Loucy (cell line): ENCODE measurements at regions not wholly inside any gene's neighbourhood (a gene's known extent, or its start where the extent isn't known, plus 50 kb on each side); places are given as distances from the start of the nearest gene placed in this dataset.

Source experiments
- H2AFZ ChIP-seq: fragments of 200-600 bp; sonication (generic); 2 replicates; pipeline ENCODE4 v1.6.0; 2016; ENCODE audit warnings: antibody characterized with exemption, mild to moderate bottlenecking, low read length, moderate library complexity
- H3F3A ChIP-seq: fragments of 200-600 bp; 2 replicates; pipeline ENCODE4 v1.6.0; 2016; ENCODE audit warnings: antibody characterized with exemption, low read depth, mild to moderate bottlenecking
- H3K27me3 ChIP-seq: fragments of 200-600 bp; sonication (generic); 2 replicates; pipeline ENCODE4 v1.6.1; 2014; ENCODE audit warnings: low read length, mild to moderate bottlenecking; ENCODE audit not compliant: insufficient read depth, poor library complexity, severe bottlenecking
- H3K36me3 ChIP-seq: fragments of 200-600 bp; sonication (generic); 2 replicates; pipeline ENCODE4 v1.6.1; 2016; ENCODE audit warnings: low read length; ENCODE audit not compliant: insufficient read depth
- H3K4me1 ChIP-seq: fragments of 200-600 bp; sonication (generic); 2 replicates; pipeline ENCODE4 v1.5.1; 2014; ENCODE audit warnings: low read length, mild to moderate bottlenecking; ENCODE audit not compliant: insufficient read depth, poor library complexity, severe bottlenecking
- H3K4me2 ChIP-seq: fragments of 200-600 bp; sonication (generic); 2 replicates; pipeline ENCODE4 v1.6.0; 2014; ENCODE audit warnings: antibody characterized with exemption, low read length, low read depth, mild to moderate bottlenecking; ENCODE audit not compliant: poor library complexity, severe bottlenecking
- H3K4me3 ChIP-seq: fragments of 200-600 bp; sonication (generic); 2 replicates; pipeline ENCODE4 v1.5.1; 2014; ENCODE audit warnings: low read length, mild to moderate bottlenecking, mixed read lengths; ENCODE audit not compliant: poor library complexity, severe bottlenecking
- H3K79me2 ChIP-seq: fragments of 200-600 bp; sonication (generic); 2 replicates; pipeline ENCODE4 v1.6.1; 2014; ENCODE audit warnings: low read length; ENCODE audit not compliant: insufficient read depth
- H3K9ac ChIP-seq: fragments of 200-600 bp; sonication (generic); 2 replicates; pipeline ENCODE4 v1.6.0; 2014; ENCODE audit warnings: mild to moderate bottlenecking, low read depth, low read length, moderate library complexity; ENCODE audit not compliant: poor library complexity, severe bottlenecking
- H3K9me2 ChIP-seq: fragments of 200-600 bp; sonication (generic); replicated peaks from 2 replicates; pipeline ENCODE4 v1.6.1; 2016; ENCODE audit warnings: low read depth, low read length, mixed read lengths
- H3K9me3 ChIP-seq: fragments of 200-600 bp; sonication (generic); 2 replicates; pipeline ENCODE4 v1.6.1; 2014; ENCODE audit warnings: mild to moderate bottlenecking, antibody characterized with exemption, low read length, low read depth; ENCODE audit not compliant: insufficient read depth
- H4K20me1 ChIP-seq: fragments of 200-600 bp; sonication (generic); 2 replicates; pipeline ENCODE4 v1.6.0; 2014; ENCODE audit warnings: antibody characterized with exemption, low read length, mild to moderate bottlenecking; ENCODE audit not compliant: insufficient read depth, poor library complexity, severe bottlenecking
- CTCF ChIP-seq: fragments of 200-600 bp; sonication (generic); conservative IDR thresholded peaks from 2 replicates; pipeline ENCODE4 v1.5.1; 2014; ENCODE audit warnings: mild to moderate bottlenecking, antibody characterized with exemption, low read length
- EZH2phosphoT487 ChIP-seq: fragments of 200-600 bp; IDR thresholded peaks from 2 replicates; pipeline ENCODE4 v1.6.1; 2018; ENCODE audit warnings: antibody characterized with exemption, mild to moderate bottlenecking, moderate library complexity, borderline replicate concordance

GRCh38 chr20:51311636-51312479 lies 230.7 kb downstream of the NFATC2 start:
- Histone ChIP-seq H3K79me2 (no peaks in the 10 kb centered on the region), H3K27me3 (no peaks in the 10 kb centered on the region), H3K4me2 (no peak overlapping the region), H4K20me1 (no peaks in the 10 kb centered on the region), H3K9ac (no peak overlapping the region), H3K4me3 (no peak overlapping the region), H3F3A (no peaks in the 10 kb centered on the region), H3K4me1 (no peaks in the 10 kb centered on the region), H3K9me3 (no peaks in the 10 kb centered on the region), H3K36me3 (no peaks in the 10 kb centered on the region), H2AFZ (no peak overlapping the region), H3K9me2 (no peaks in the 10 kb centered on the region)
- TF ChIP-seq CTCF: no peak

- no peak overlapping the region for H3K4me2 ChIP-seq
- H3K9me3 ChIP-seq: no peaks in the 10 kb centered on the region
- no peaks in the 10 kb centered on the region for H3F3A ChIP-seq
- no peak overlapping the region for H3K4me3 ChIP-seq
- H3K27me3 ChIP-seq: no peaks in the 10 kb centered on the region
- TF ChIP-seq CTCF: no peak
- no peak for TF ChIP-seq EZH2phosphoT487
- H3K4me1 ChIP-seq: no peaks in the 10 kb centered on the region
- H3K36me3 ChIP-seq: no peaks in the 10 kb centered on the region
- no peaks in the 10 kb centered on the region for H3K79me2 ChIP-seq
- no peaks in the 10 kb centered on the region for H3K9me2 ChIP-seq
- H4K20me1 ChIP-seq: no peaks in the 10 kb centered on the region
- H3K9ac ChIP-seq: no peak overlapping the region
- no peak overlapping the region for H2AFZ ChIP-seq
Measured at GRCh38 chr20:51310216-51310615, 232.3 kb downstream of the NFATC2 start.

GRCh38 chr20:51309128-51309527 lies 233.4 kb downstream of the NFATC2 start:
- H3K27me3 ChIP-seq: no peaks in the 10 kb centered on the region
- no peak overlapping the region for H3K4me2 ChIP-seq
- no peaks in the 10 kb centered on the region for H4K20me1 ChIP-seq
- H3K9ac ChIP-seq: no peak overlapping the region
- H3K36me3 ChIP-seq: no peaks in the 10 kb centered on the region
- no peak overlapping the region for H2AFZ ChIP-seq
- H3K4me1 ChIP-seq: no peaks in the 10 kb centered on the region
- H3K79me2 ChIP-seq: no peaks in the 10 kb centered on the region
- H3K9me2 ChIP-seq: no peaks in the 10 kb centered on the region
- 0 out of 2 replicates have a peak, but pooled peaks cover 1% of the 10 kb centered on the region for H3K9me3 ChIP-seq
- H3F3A ChIP-seq: no peaks in the 10 kb centered on the region
- no peak overlapping the region for H3K4me3 ChIP-seq
- no peak for TF ChIP-seq EZH2phosphoT487
- no peak for TF ChIP-seq CTCF
